HEK293 (cell line): ENCODE measurements at regions not wholly inside any gene's neighbourhood (a gene's known extent, or its start where the extent isn't known, plus 50 kb on each side); places are given as distances from the start of the nearest gene placed in this dataset.

Experiments
- CTCF ChIA-PET: fragments of 350-600 bp; formaldehyde crosslinking; extraction: SDS; loops from one replicate; lab custom pipeline; 2021; ENCODE audit warnings: antibody characterized with exemption; lab: Yijun Ruan, JAX
- POLR2A ChIA-PET: fragments of 300-600 bp; formaldehyde crosslinking; extraction: SDS; loops from one replicate; lab custom pipeline; 2020; ENCODE audit warnings: antibody characterized with exemption, inconsistent platforms; lab: Yijun Ruan, JAX
- H3K27ac ChIP-seq: fragments of 200-500 bp; sonication (Bioruptor generic); 2 replicates; pipeline ENCODE4 v1.5.1; 2014; ENCODE audit warnings: low read depth, low read length, control low read depth, inconsistent platforms; ENCODE audit errors: extremely low read depth
- H3K36me3 ChIP-seq, 2 experiments: fragments of 200-500 bp in 1 of 2; sonication (Bioruptor generic) in 1 of 2; 1 replicate in 1 of 2; 2 replicates in 1 of 2; pipeline ENCODE4 v1.5.1; 2014 to 2017; ENCODE audit warnings: inconsistent platforms in 2 of 2, low read length in 2 of 2; ENCODE audit not compliant: control insufficient read depth in 2 of 2, insufficient read depth in 1 of 2
- H3K4me1 ChIP-seq: fragments of 200-500 bp; sonication (Bioruptor generic); 2 replicates; pipeline ENCODE4 v1.5.1; 2014; ENCODE audit warnings: mild to moderate bottlenecking, low read length, inconsistent platforms; ENCODE audit not compliant: control insufficient read depth, insufficient read depth
- H3K4me3 ChIP-seq: 2 replicates; pipeline ENCODE4 v1.5.1; 2011; ENCODE audit warnings: low read depth, mild to moderate bottlenecking, control low read depth, low read length, moderate library complexity
- H3K9me3 ChIP-seq: fragments of 200-500 bp; sonication (Bioruptor generic); 2 replicates; pipeline ENCODE4 v1.5.1; 2014; ENCODE audit warnings: low read depth, low read length, inconsistent platforms; ENCODE audit not compliant: control insufficient read depth, insufficient read depth
- BCL11B ChIP-seq: fragments of 450-650 bp; formaldehyde crosslinking; IDR thresholded peaks from 2 replicates; pipeline ENCODE4 v1.5.1; 2016; ENCODE audit warnings: low read depth, missing biosample characterization, missing genetic modification characterization
- GFI1B ChIP-seq: fragments of 450-650 bp; formaldehyde crosslinking; IDR thresholded peaks from 2 replicates; pipeline ENCODE4 v1.5.1; 2016; ENCODE audit warnings: missing biosample characterization, missing genetic modification characterization
- REPIN1 ChIP-seq: fragments of 450-650 bp; formaldehyde crosslinking; IDR thresholded peaks from 2 replicates; pipeline ENCODE4 v1.5.1; 2017; ENCODE audit warnings: missing biosample characterization, missing genetic modification characterization, low read depth
- SP2 ChIP-seq: fragments of 450-650 bp; formaldehyde crosslinking; IDR thresholded peaks from 2 replicates; pipeline ENCODE4 v1.5.1; 2016; ENCODE audit warnings: missing biosample characterization, missing genetic modification characterization
- SP3 ChIP-seq: fragments of 450-650 bp; formaldehyde crosslinking; IDR thresholded peaks from 2 replicates; pipeline ENCODE4 v1.5.1; 2016; ENCODE audit warnings: missing biosample characterization, missing genetic modification characterization
- TRIM28 ChIP-seq: IDR thresholded peaks from 2 replicates; pipeline ENCODE4 v1.6.1; 2011; ENCODE audit warnings: low read length, control low read depth, borderline replicate concordance
- ZBTB21 ChIP-seq: fragments of 450-650 bp; formaldehyde crosslinking; IDR thresholded peaks from 2 replicates; pipeline ENCODE4 v1.5.1; 2017; ENCODE audit warnings: missing biosample characterization, missing genetic modification characterization
- ZEB2 ChIP-seq: fragments of 450-650 bp; formaldehyde crosslinking; IDR thresholded peaks from 2 replicates; pipeline ENCODE4 v1.5.1; 2016; ENCODE audit warnings: missing biosample characterization, missing genetic modification characterization
- ZFHX2 ChIP-seq: fragments of 450-650 bp; formaldehyde crosslinking; conservative IDR thresholded peaks from 2 replicates; pipeline ENCODE4 v1.5.1; 2016; ENCODE audit warnings: missing biosample characterization, missing genetic modification characterization
- ZFP69B ChIP-seq: fragments of 450-650 bp; formaldehyde crosslinking; IDR thresholded peaks from 2 replicates; pipeline ENCODE4 v1.5.1; 2016; ENCODE audit warnings: missing biosample characterization, missing genetic modification characterization
- ZNF114 ChIP-seq: fragments of 450-650 bp; formaldehyde crosslinking; IDR thresholded peaks from 2 replicates; pipeline ENCODE4 v1.5.0; 2017; ENCODE audit warnings: missing biosample characterization, missing genetic modification characterization
- ZNF121 ChIP-seq: fragments of 450-650 bp; formaldehyde crosslinking; IDR thresholded peaks from 2 replicates; pipeline ENCODE4 v1.5.1; 2016; ENCODE audit warnings: missing biosample characterization, missing genetic modification characterization
- ZNF138 ChIP-seq: fragments of 450-650 bp; formaldehyde crosslinking; IDR thresholded peaks from 2 replicates; pipeline ENCODE4 v1.5.1; 2016; ENCODE audit warnings: missing biosample characterization, missing genetic modification characterization, borderline replicate concordance
- ZNF157 ChIP-seq: fragments of 450-650 bp; formaldehyde crosslinking; IDR thresholded peaks from 2 replicates; pipeline ENCODE4 v1.5.1; 2016; ENCODE audit warnings: missing biosample characterization, missing genetic modification characterization
- ZNF174 ChIP-seq: fragments of 450-650 bp; formaldehyde crosslinking; IDR thresholded peaks from 2 replicates; pipeline ENCODE4 v1.5.0; 2017; ENCODE audit warnings: missing biosample characterization, mild to moderate bottlenecking, missing genetic modification characterization
- ZNF19 ChIP-seq: fragments of 450-650 bp; formaldehyde crosslinking; IDR thresholded peaks from 2 replicates; pipeline ENCODE4; 2016; ENCODE audit warnings: missing biosample characterization, missing genetic modification characterization, low read depth
- ZNF214 ChIP-seq: fragments of 450-650 bp; formaldehyde crosslinking; IDR thresholded peaks from 2 replicates; pipeline ENCODE4 v1.5.1; 2017; ENCODE audit warnings: missing biosample characterization, mild to moderate bottlenecking, missing genetic modification characterization, borderline replicate concordance
- ZNF341 ChIP-seq: fragments of 450-650 bp; formaldehyde crosslinking; IDR thresholded peaks from 2 replicates; pipeline ENCODE4; 2016; ENCODE audit warnings: low read depth, missing biosample characterization, missing genetic modification characterization
- ZNF350 ChIP-seq: fragments of 450-650 bp; formaldehyde crosslinking; IDR thresholded peaks from 2 replicates; pipeline ENCODE4 v1.5.0; 2017; ENCODE audit warnings: missing biosample characterization, mild to moderate bottlenecking, missing genetic modification characterization
- ZNF354C ChIP-seq: fragments of 450-650 bp; formaldehyde crosslinking; IDR thresholded peaks from 2 replicates; pipeline ENCODE4 v1.5.1; 2016; ENCODE audit warnings: missing biosample characterization, missing genetic modification characterization, low read depth, borderline replicate concordance
- ZNF362 ChIP-seq: fragments of 450-650 bp; formaldehyde crosslinking; IDR thresholded peaks from 2 replicates; pipeline ENCODE4 v1.5.1; 2016; ENCODE audit warnings: missing biosample characterization, missing genetic modification characterization
- ZNF37A ChIP-seq: fragments of 450-650 bp; IDR thresholded peaks from 2 replicates; pipeline ENCODE4 v1.5.1; 2018; ENCODE audit warnings: missing biosample characterization, missing genetic modification characterization
- ZNF404 ChIP-seq: fragments of 450-650 bp; formaldehyde crosslinking; IDR thresholded peaks from 2 replicates; pipeline ENCODE4 v1.5.1; 2017; ENCODE audit warnings: missing biosample characterization, missing genetic modification characterization
- ZNF423 ChIP-seq: fragments of 450-650 bp; formaldehyde crosslinking; IDR thresholded peaks from 2 replicates; pipeline ENCODE4 v1.5.1; 2016; ENCODE audit warnings: missing biosample characterization, missing genetic modification characterization
- ZNF48 ChIP-seq: fragments of 450-650 bp; formaldehyde crosslinking; IDR thresholded peaks from 2 replicates; pipeline ENCODE4 v1.5.1; 2016; ENCODE audit warnings: missing biosample characterization, missing genetic modification characterization
- ZNF529 ChIP-seq: fragments of 450-650 bp; formaldehyde crosslinking; IDR thresholded peaks from 2 replicates; pipeline ENCODE4 v1.5.1; 2017; ENCODE audit warnings: missing genetic modification characterization, missing biosample characterization; ENCODE audit not compliant: insufficient replicate concordance
- ZNF530 ChIP-seq: fragments of 450-650 bp; formaldehyde crosslinking; IDR thresholded peaks from 2 replicates; pipeline ENCODE4 v1.5.1; 2016; ENCODE audit warnings: low read depth, missing biosample characterization, missing genetic modification characterization
- ZNF561 ChIP-seq: fragments of 450-650 bp; IDR thresholded peaks from 2 replicates; pipeline ENCODE4 v1.5.1; 2018; ENCODE audit warnings: missing biosample characterization, missing genetic modification characterization, borderline replicate concordance
- ZNF571 ChIP-seq: fragments of 450-650 bp; formaldehyde crosslinking; IDR thresholded peaks from 2 replicates; pipeline ENCODE4 v1.5.0; 2017; ENCODE audit warnings: missing biosample characterization, missing genetic modification characterization
- ZNF624 ChIP-seq: fragments of 450-650 bp; formaldehyde crosslinking; IDR thresholded peaks from 2 replicates; pipeline ENCODE4 v1.5.1; 2017; ENCODE audit warnings: missing biosample characterization, missing genetic modification characterization
- ZNF658 ChIP-seq: fragments of 450-650 bp; formaldehyde crosslinking; IDR thresholded peaks from 2 replicates; pipeline ENCODE4; 2016; ENCODE audit warnings: missing biosample characterization, missing genetic modification characterization
- ZNF704 ChIP-seq: fragments of 450-650 bp; formaldehyde crosslinking; IDR thresholded peaks from 2 replicates; pipeline ENCODE4 v1.5.1; 2016; ENCODE audit warnings: missing biosample characterization, missing genetic modification characterization
- ZNF76 ChIP-seq: fragments of 450-650 bp; formaldehyde crosslinking; IDR thresholded peaks from 2 replicates; pipeline ENCODE4; 2016; ENCODE audit warnings: low read depth, missing biosample characterization, missing genetic modification characterization, borderline replicate concordance
- ZSCAN18 ChIP-seq: fragments of 450-650 bp; formaldehyde crosslinking; IDR thresholded peaks from 2 replicates; pipeline ENCODE4 v1.5.1; 2016; ENCODE audit warnings: missing biosample characterization, missing genetic modification characterization
- ZSCAN30 ChIP-seq: fragments of 450-650 bp; IDR thresholded peaks from 2 replicates; pipeline ENCODE4 v1.5.1; 2018; ENCODE audit warnings: missing biosample characterization, mild to moderate bottlenecking, missing genetic modification characterization, moderate library complexity
- ZSCAN4 ChIP-seq: fragments of 450-650 bp; formaldehyde crosslinking; IDR thresholded peaks from 2 replicates; pipeline ENCODE4 v1.5.1; 2017; ENCODE audit warnings: missing biosample characterization, missing genetic modification characterization

- Histone ChIP-seq H3K27ac (peak overlapping the region; percentile 78; the same call in 1 of the 2 replicates), H3K36me3 (no peaks in the 10 kb centered on the region), H3K4me1 (no peaks in the 10 kb centered on the region), H3K9me3 (no peaks in the 10 kb centered on the region), H3K4me3 (peak overlapping the region; percentile 81)
- CTCF ChIA-PET = interaction anchor here (0.6 to 2.0 kb wide), 9 partner anchors 18 to 715 kb away, joined by 3 to 11 read pairs (median 3); no protein-coding TSS in a partner anchor
- POLR2A ChIA-PET = interaction anchor here (1.1 kb wide), 1 partner anchor 172 kb away, joined by 3 read pairs; the partner anchor contains the start of gene ZNF644
- TF ChIP-seq ZNF138 (tag by site-specific recombination) (no peak), TRIM28 (no peak), SP2 (tag by site-specific recombination) (peak; percentile 49; the same call in 1 of the 2 replicates), ZNF121 (no peak), BCL11B (tag by site-specific recombination) (no peak), ZNF561 (no peak), ZNF214 (peak; percentile 94), ZNF658 (tag by site-specific recombination) (no peak), ZBTB21 (tag by site-specific recombination) (no peak), ZNF114 (tag by site-specific recombination) (no peak), ZSCAN30 (tag by site-specific recombination) (peak; percentile 98), SP3 (tag by site-specific recombination) (peak; percentile 33), ZNF704 (no peak), ZNF404 (tag by site-specific recombination) (no peak), ZSCAN18 (no peak), ZNF529 (tag by site-specific recombination) (no peak), ZNF354C (no peak), ZNF350 (tag by site-specific recombination) (no peak), ZFP69B (tag by site-specific recombination) (no peak), REPIN1 (tag by site-specific recombination) (no peak), ZNF571 (no peak), ZFHX2 (tag by site-specific recombination) (peak; percentile 91), ZNF76 (tag by site-specific recombination) (no peak; the same call in 1 of the 2 replicates), ZEB2 (tag by site-specific recombination) (0 out of 2 replicates have a peak, but pooled peaks have one; percentile 3), GFI1B (tag by site-specific recombination) (no peak), ZSCAN4 (tag by site-specific recombination) (no peak), ZNF174 (tag by site-specific recombination) (no peak), ZNF37A (tag by site-specific recombination) (no peak), ZNF19 (no peak), ZNF362 (tag by site-specific recombination) (no peak), ZNF157 (tag by site-specific recombination) (no peak), ZNF48 (tag by site-specific recombination) (no peak), ZNF341 (tag by site-specific recombination) (no peak), ZNF423 (tag by site-specific recombination) (no peak), ZNF624 (tag by site-specific recombination) (no peak), ZNF530 (tag by site-specific recombination) (no peak)
These were observed 133.2 kb upstream of the BARHL2 start for GRCh38 chr1:90850181-90850897.
